A673 (cell line): ENCODE measurements at regions not wholly inside any gene's neighbourhood (a gene's known extent, or its start where the extent isn't known, plus 50 kb on each side); places are given as distances from the start of the nearest gene placed in this dataset.
"Not testable (repeated sequence)": the region's sequence is repeated elsewhere in the genome, so short reads cannot be mapped to it uniquely, and the experiment has no call there.

ENCODE experiments used
- EZH2 ChIP-seq: fragments of 200-600 bp; sonication (generic); IDR thresholded peaks from 2 replicates; pipeline ENCODE4 v1.6.1; 2017; ENCODE audit warnings: borderline replicate concordance, low read depth, mild to moderate bottlenecking, mixed read lengths, antibody characterized with exemption, low read length; ENCODE audit not compliant: poor library complexity, severe bottlenecking
- TF ChIP-seq, protein P1 (sequence below): fragments of 300-800, 200-600 bp; sonication (generic); conservative IDR thresholded peaks from 2 replicates; pipeline ENCODE4 v1.5.1; 2017; ENCODE audit warnings: low read depth, mild to moderate bottlenecking, antibody characterized with exemption, low read length, moderate library complexity, mixed read lengths

DNA sequence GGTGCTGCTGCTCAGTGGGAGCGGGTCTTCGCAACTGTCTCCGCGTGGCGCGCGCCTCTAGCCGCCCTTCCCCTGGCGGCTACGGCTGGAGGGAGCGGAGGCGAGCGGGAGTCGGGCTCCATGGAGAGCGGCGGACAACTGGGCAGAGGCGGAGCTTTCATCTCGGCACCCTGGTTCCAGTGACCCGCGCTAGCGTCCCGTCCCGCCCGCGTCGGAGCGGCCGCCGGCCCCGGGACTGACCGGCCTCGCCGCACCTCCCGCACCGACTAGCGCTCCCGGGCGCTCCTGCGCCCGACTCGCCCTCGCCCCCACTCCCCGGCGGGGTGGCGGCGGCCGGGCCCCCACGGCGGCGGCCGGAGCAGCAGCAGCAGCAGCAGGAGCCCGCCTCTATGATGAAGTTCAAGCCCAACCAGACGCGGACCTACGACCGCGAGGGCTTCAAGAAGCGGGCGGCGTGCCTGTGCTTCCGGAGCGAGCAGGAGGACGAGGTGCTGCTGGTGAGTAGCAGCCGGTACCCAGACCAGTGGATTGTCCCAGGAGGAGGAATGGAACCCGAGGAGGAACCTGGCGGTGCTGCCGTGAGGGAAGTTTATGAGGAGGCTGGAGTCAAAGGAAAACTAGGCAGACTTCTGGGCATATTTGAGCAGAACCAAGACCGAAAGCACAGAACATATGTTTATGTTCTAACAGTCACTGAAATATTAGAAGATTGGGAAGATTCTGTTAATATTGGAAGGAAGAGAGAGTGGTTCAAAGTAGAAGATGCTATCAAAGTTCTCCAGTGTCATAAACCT lies 69.2 kb upstream of the NOTCH2NLA start:
- TF ChIP-seq, protein P1, sequence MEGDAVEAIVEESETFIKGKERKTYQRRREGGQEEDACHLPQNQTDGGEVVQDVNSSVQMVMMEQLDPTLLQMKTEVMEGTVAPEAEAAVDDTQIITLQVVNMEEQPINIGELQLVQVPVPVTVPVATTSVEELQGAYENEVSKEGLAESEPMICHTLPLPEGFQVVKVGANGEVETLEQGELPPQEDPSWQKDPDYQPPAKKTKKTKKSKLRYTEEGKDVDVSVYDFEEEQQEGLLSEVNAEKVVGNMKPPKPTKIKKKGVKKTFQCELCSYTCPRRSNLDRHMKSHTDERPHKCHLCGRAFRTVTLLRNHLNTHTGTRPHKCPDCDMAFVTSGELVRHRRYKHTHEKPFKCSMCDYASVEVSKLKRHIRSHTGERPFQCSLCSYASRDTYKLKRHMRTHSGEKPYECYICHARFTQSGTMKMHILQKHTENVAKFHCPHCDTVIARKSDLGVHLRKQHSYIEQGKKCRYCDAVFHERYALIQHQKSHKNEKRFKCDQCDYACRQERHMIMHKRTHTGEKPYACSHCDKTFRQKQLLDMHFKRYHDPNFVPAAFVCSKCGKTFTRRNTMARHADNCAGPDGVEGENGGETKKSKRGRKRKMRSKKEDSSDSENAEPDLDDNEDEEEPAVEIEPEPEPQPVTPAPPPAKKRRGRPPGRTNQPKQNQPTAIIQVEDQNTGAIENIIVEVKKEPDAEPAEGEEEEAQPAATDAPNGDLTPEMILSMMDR, result not testable (repeated sequence)
- TF ChIP-seq EZH2, result not testable (repeated sequence)
